ENCODE measurements at regions not wholly inside any gene's neighbourhood (a gene's known extent, or its start where the extent isn't known, plus 50 kb on each side); places are given as distances from the start of the nearest gene placed in this dataset.

- TF ChIP-seq CTCF (IDR thresholded peaks at IDR 0.05), result no peak
- no peak for TF ChIP-seq POLR2A (IDR thresholded peaks at IDR 0.05)
These were observed 618.8 kb upstream of the KLF4 start for GRCh38 chr9:108108280-108108851.

Data from right lobe of liver (tissue), 4 donors.